HEK293T (cell line): ENCODE measurements at regions not wholly inside any gene's neighbourhood (a gene's known extent, or its start where the extent isn't known, plus 50 kb on each side); places are given as distances from the start of the nearest gene placed in this dataset.

Experiments
- CTCF ChIA-PET: fragments of 350-600 bp; formaldehyde crosslinking; extraction: SDS; loops from one replicate; lab custom pipeline; 2021; ENCODE audit warnings: antibody characterized with exemption, inconsistent platforms; lab: Yijun Ruan, JAX
- POLR2A ChIA-PET: fragments of 350-600 bp; formaldehyde crosslinking; extraction: SDS; loops from one replicate; lab custom pipeline; 2020; ENCODE audit warnings: antibody characterized with exemption, inconsistent platforms; lab: Yijun Ruan, JAX
- DNase-seq: peaks from one replicate; pipeline ENCODE4 v3.0.0; 2012; ENCODE audit warnings: mixed read lengths; ENCODE audit errors: extremely low spot score
- ARNT ChIP-seq: fragments of 450-650 bp; IDR thresholded peaks from 2 replicates; pipeline ENCODE4 v1.6.1; 2017; ENCODE audit warnings: mild to moderate bottlenecking
- BHLHE40 ChIP-seq: fragments of 450-650 bp; IDR thresholded peaks from 2 replicates; pipeline ENCODE4 v1.6.1; 2016; ENCODE audit warnings: mild to moderate bottlenecking, moderate library complexity, borderline replicate concordance
- CTBP1 ChIP-seq: fragments of 450-650 bp; IDR thresholded peaks from 2 replicates; pipeline ENCODE4 v1.6.1; 2016; ENCODE audit warnings: borderline replicate concordance
- ELF4 ChIP-seq: fragments of 450-650 bp; IDR thresholded peaks from 2 replicates; pipeline ENCODE4 v1.6.1; 2017; ENCODE audit warnings: antibody characterized with exemption
- FOXA1 ChIP-seq: fragments of 450-650 bp; IDR thresholded peaks from 2 replicates; pipeline ENCODE4 v1.6.1; 2016; ENCODE audit warnings: mild to moderate bottlenecking
- FOXK2 ChIP-seq: fragments of 450-650 bp; IDR thresholded peaks from 2 replicates; pipeline ENCODE4 v1.6.1; 2016; ENCODE audit warnings: mild to moderate bottlenecking
- FOXM1 ChIP-seq: fragments of 450-650 bp; IDR thresholded peaks from 2 replicates; pipeline ENCODE4 v1.6.1; 2017; ENCODE audit warnings: mild to moderate bottlenecking, borderline replicate concordance
- HDGF ChIP-seq: fragments of 450-650 bp; IDR thresholded peaks from 2 replicates; pipeline ENCODE4 v1.6.1; 2017; ENCODE audit warnings: antibody characterized with exemption, borderline replicate concordance
- L3MBTL2 ChIP-seq: fragments of 450-650 bp; conservative IDR thresholded peaks from 2 replicates; pipeline ENCODE4 v1.6.1; 2016; ENCODE audit warnings: mild to moderate bottlenecking
- LEF1 ChIP-seq: fragments of 450-650 bp; IDR thresholded peaks from 2 replicates; pipeline ENCODE4 v1.6.1; 2017; ENCODE audit warnings: mild to moderate bottlenecking, borderline replicate concordance
- NFRKB ChIP-seq: fragments of 450-650 bp; IDR thresholded peaks from 2 replicates; pipeline ENCODE4 v1.6.1; 2016; ENCODE audit warnings: mild to moderate bottlenecking, moderate library complexity
- PKNOX1 ChIP-seq: fragments of 450-650 bp; IDR thresholded peaks from 2 replicates; pipeline ENCODE4 v1.6.1; 2016
- SP1 ChIP-seq: fragments of 450-650 bp; IDR thresholded peaks from 2 replicates; pipeline ENCODE4 v1.6.1; 2017
- SUZ12 ChIP-seq: fragments of 450-650 bp; IDR thresholded peaks from 2 replicates; pipeline ENCODE4 v1.6.1; 2016; ENCODE audit warnings: mild to moderate bottlenecking
- TARDBP ChIP-seq: fragments of 450-650 bp; IDR thresholded peaks from 2 replicates; pipeline ENCODE4 v1.6.1; 2016
- ZNF384 ChIP-seq: fragments of 450-650 bp; IDR thresholded peaks from 2 replicates; pipeline ENCODE4 v1.6.1; 2016

GRCh38 chr1:37394574-37395464 lies 79.6 kb upstream of the ZC3H12A start:
- ChIA-PET POLR2A (no interaction called here), CTCF (no interaction called here)
- TF ChIP-seq BHLHE40 (no peak), TARDBP (no peak), ELF4 (no peak), CTBP1 (no peak), FOXA1 (no peak), FOXM1 (no peak), FOXK2 (no peak), SP1 (no peak), LEF1 (no peak), ARNT (no peak), HDGF (no peak), ZNF384 (no peak), NFRKB (no peak), PKNOX1 (no peak), L3MBTL2 (no peak), SUZ12 (no peak)
- no peak for DNase-seq

GRCh38 chr1:37398096-37398495 lies 76.3 kb upstream of the ZC3H12A start:
- DNase-seq = no peak
- TF ChIP-seq ZNF384 (no peak), FOXK2 (no peak), L3MBTL2 (no peak), SUZ12 (no peak), PKNOX1 (no peak), FOXA1 (no peak), ELF4 (no peak), TARDBP (no peak), ARNT (no peak), LEF1 (no peak), CTBP1 (no peak), NFRKB (no peak), HDGF (no peak), FOXM1 (no peak), BHLHE40 (no peak), SP1 (no peak)
- ChIA-PET POLR2A (no interaction called here), CTCF (no interaction called here)

DNA sequence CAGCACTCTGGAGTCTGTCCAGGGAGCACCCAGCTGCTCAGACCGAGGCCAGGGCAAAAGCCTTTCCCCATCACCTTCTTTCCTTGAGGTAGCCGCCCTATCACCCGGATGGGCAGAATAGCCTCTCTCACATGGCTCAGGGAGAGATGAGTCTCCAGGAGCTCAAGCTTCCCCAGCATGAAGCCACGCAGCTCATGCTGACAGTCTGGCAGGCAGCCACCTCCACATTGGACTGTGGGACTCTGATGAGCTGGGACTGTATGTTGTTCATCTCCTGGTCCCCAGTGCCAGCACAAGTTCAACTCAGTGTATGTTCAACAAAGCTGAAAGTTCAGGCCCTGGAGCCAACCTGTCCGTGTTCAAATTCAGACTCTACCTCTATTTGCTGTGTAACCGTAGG lies 75.2 kb upstream of the ZC3H12A start:
- no peak for DNase-seq
- POLR2A ChIA-PET = no interaction called here
- TF ChIP-seq BHLHE40 = no peak
- TF ChIP-seq PKNOX1 = no peak
- no peak for TF ChIP-seq SUZ12
- TF ChIP-seq HDGF = no peak
- no peak for TF ChIP-seq NFRKB
- TF ChIP-seq SP1 = no peak
- TF ChIP-seq FOXK2 = no peak
- no peak for TF ChIP-seq ZNF384
- CTCF ChIA-PET = no interaction called here

DNA sequence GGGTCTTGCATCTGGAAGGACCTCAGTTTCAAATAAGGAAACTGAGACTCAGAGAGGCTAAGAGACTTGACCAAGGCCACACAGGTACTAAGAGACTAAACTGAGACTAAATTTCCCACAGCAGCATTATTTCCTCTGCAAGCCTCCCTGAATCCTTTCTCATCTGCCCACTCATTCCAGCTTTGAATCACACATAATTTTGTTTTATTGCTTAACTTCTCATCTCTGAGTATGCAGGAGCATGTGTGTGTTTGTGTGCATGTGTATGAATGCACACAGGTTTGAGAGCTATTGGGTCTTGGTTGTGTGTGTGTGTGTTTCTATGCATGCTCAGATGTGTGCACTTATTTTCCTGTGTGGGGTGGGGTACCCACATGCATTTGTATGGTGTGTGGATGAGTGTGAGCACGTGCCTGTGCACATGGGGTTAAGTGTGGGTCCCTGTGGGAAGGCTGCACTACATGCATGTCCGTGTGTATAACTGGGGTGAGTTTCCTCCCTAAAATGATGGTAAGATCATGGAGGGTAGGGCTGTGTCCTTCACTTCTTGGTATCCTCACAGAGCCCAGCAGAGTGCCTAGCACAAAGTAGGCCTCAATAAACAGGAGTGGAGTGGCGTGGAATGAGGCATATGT lies 74.4 kb upstream of the ZC3H12A start:
- DNase-seq = no peak
- CTCF ChIA-PET = no interaction called here
- TF ChIP-seq ARNT (no peak), FOXM1 (no peak), FOXK2 (no peak), TARDBP (no peak), L3MBTL2 (no peak), HDGF (no peak), BHLHE40 (no peak), ZNF384 (no peak), SP1 (no peak), CTBP1 (no peak)
- POLR2A ChIA-PET = no interaction called here

- DNase-seq = no peak
- POLR2A ChIA-PET = no interaction called here
- TF ChIP-seq L3MBTL2 (no peak), ZNF384 (no peak), NFRKB (no peak), SUZ12 (no peak), PKNOX1 (no peak), TARDBP (no peak), FOXK2 (no peak), SP1 (no peak)
- CTCF ChIA-PET = no interaction called here
Observed at GRCh38 chr1:37400466-37401225, 73.7 kb upstream of the ZC3H12A start.
